Mucosa of descending colon (tissue), 3 donors: ENCODE measurements at regions not wholly inside any gene's neighbourhood (a gene's known extent, or its start where the extent isn't known, plus 50 kb on each side); places are given as distances from the start of the nearest gene placed in this dataset.
A peak's percentile ranks its signal among the peaks of the same experiment; 100 is the strongest.

Source experiments
- ATAC-seq: fragments of 200-7000 bp; cut with Tn5 transposase; one replicate; pipeline ENCODE4 v1.9.1; 2020; ENCODE audit warnings: mild to moderate bottlenecking, moderate library complexity
- DNase-seq, 3 donors: peaks; one replicate each; pipeline ENCODE4 v3.0.0-alpha.2; 2020
- H3K36me3 ChIP-seq: fragments of 200-600 bp; one replicate; pipeline ENCODE4 v1.8.0; 2021; ENCODE audit warnings: low read depth, mild to moderate bottlenecking
- H3K4me1 ChIP-seq: fragments of 200-600 bp; one replicate; pipeline ENCODE4 v1.8.0; 2021; ENCODE audit warnings: low read depth, mild to moderate bottlenecking
- H3K4me3 ChIP-seq: fragments of 200-600 bp; one replicate; pipeline ENCODE4 v1.8.0; 2021; ENCODE audit warnings: mild to moderate bottlenecking
- H3K9me3 ChIP-seq: fragments of 200-600 bp; one replicate; pipeline ENCODE4 v1.8.0; 2021; ENCODE audit warnings: mild to moderate bottlenecking
- intact Hi-C, 2 donors: fragments of 100-400 bp; cut with DNase I in 1 of 2; cut with micrococcal nuclease in 1 of 2; formaldehyde crosslinking; loops; one replicate each; pipeline versions ENCODE4 v1.11.0 to v1.11.1; 2022; cut with DNase I, micrococcal nuclease
- TF ChIP-seq, protein P1 (sequence below): fragments of 200-600 bp; IDR thresholded peaks from one replicate; pipeline ENCODE4 v1.8.0; 2022; ENCODE audit warnings: antibody characterized with exemption, mild to moderate bottlenecking
- donor health status: DM: no; HTN: no; CAD: no; lungs with moderate emphysema.
- donor health status: DM: no; HTN: no; CAD: no.
- donor health status: DM: no; HTN: yes; CAD: no.

DNA sequence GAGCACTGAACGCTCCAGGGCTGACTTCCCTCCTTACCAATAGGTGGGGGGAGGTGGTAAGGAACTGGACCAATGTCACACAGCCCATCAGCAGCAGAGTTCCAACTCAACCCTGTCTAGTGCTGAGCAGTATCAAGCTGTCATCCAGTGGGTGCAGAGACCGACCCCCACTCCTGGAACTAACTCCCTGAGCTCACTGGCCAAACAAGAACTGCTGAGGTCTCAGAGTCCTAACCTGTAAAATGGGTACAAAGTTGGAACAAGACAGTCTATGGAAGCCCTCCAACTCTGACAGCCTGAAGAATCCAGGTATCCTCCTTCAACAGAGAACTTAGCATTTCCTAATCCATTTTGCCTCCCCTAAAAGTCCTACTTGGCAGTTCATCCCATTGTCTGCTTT is 91.1 kb upstream of the CLMN start:
- ATAC-seq: no peak
- no peak overlapping the region for H3K4me3 ChIP-seq
- H3K9me3 ChIP-seq: no peaks in the 10 kb centered on the region
- TF ChIP-seq, protein P1, sequence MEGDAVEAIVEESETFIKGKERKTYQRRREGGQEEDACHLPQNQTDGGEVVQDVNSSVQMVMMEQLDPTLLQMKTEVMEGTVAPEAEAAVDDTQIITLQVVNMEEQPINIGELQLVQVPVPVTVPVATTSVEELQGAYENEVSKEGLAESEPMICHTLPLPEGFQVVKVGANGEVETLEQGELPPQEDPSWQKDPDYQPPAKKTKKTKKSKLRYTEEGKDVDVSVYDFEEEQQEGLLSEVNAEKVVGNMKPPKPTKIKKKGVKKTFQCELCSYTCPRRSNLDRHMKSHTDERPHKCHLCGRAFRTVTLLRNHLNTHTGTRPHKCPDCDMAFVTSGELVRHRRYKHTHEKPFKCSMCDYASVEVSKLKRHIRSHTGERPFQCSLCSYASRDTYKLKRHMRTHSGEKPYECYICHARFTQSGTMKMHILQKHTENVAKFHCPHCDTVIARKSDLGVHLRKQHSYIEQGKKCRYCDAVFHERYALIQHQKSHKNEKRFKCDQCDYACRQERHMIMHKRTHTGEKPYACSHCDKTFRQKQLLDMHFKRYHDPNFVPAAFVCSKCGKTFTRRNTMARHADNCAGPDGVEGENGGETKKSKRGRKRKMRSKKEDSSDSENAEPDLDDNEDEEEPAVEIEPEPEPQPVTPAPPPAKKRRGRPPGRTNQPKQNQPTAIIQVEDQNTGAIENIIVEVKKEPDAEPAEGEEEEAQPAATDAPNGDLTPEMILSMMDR: no peak
- peaks cover 5% of the 10 kb centered on the region for H3K4me1 ChIP-seq
- no peaks in the 10 kb centered on the region for H3K36me3 ChIP-seq
- DNase-seq: no peak
- intact Hi-C loops: no loop called here

DNA sequence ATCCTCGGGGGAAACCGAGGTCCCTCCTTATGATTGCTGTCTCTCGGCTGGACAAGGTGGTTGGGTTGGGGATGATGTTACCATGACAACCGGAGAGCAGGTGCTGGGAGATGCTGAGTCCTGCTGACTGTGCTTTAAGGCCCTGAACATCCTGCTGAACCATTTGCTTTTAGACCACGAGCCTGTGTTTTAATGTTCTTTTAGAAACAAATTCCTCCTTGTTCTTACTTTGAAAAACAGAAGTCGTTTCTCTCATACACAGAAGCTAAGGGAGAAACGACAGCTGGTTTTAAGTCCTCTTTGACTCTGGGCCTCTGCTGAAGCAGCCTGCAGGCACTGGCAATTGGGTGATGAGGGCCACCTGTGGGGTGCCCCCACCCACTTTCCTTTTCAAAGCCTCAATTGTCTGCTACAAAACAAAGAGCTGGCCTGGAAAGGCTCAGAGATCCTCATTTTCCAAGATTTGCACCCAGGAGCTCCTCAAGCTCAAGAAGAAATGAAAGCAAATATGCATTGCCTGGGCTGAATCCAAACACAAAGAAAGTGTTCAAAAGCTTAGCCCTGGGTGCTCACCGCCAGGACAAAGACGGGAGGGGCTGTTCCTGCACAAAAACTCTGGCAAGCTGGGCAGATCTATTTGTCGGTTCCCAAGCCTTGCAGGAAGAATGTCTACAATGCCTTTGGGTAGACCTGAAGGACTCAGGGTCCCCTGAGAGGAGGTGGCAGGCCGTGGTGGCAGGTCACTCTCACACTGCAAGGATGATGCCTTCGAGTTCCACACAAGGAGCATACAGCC is 90.0 kb upstream of the CLMN start:
- TF ChIP-seq, protein P1: no peak
- ATAC-seq (no peak), DNase-seq (no peak)
- intact Hi-C loops: no loop called here
- H3K36me3 ChIP-seq: no peaks in the 10 kb centered on the region
- H3K9me3 ChIP-seq: no peaks in the 10 kb centered on the region
- H3K4me1 ChIP-seq: peaks cover 5% of the 10 kb centered on the region
- H3K4me3 ChIP-seq: no peak overlapping the region

DNA sequence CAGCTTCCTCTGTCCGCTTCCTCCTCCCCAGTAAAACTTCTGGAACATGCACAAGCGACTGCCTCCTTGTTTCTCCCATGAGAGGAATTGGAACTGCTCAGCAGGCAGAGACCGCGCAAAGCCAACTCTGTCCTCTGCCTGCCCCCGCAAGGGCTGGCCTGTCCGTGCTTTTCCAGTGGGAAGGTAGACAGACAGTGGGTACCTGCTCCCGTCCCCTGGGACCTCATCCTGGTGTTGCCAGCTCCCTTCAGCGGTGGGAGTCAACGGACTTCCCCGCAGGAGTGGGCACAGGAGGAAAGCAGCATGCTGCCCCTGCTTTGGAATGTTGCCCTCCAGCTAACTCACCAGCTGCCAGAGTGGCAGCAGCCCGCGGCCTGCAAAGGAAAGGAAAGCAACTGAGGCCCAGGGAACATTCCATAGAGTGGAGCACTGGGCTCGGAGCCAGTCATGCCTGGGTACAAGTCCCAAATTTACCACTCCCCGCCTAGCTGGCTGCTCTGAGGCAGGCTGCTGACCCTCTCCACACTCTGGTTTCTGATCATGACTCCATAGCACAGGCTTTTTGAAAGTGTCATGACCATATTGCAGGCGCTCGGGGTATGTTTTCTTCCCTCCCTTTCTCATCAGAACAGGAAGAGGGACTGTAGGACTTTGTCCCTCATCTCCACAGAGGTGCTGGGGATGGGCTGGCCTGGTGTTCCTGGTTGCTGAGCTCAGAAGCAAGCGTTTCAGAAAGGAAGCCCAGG is 89.2 kb upstream of the CLMN start:
- no peaks in the 10 kb centered on the region for H3K36me3 ChIP-seq
- intact Hi-C loops: no loop called here
- TF ChIP-seq, protein P1: no peak
- ATAC-seq (peak; percentile 75), DNase-seq (peak in 2 of 3 donors; percentile 27 to 43)
- H3K4me1 ChIP-seq: peaks cover 5% of the 10 kb centered on the region
- no peaks in the 10 kb centered on the region for H3K9me3 ChIP-seq
- no peak overlapping the region for H3K4me3 ChIP-seq

DNA sequence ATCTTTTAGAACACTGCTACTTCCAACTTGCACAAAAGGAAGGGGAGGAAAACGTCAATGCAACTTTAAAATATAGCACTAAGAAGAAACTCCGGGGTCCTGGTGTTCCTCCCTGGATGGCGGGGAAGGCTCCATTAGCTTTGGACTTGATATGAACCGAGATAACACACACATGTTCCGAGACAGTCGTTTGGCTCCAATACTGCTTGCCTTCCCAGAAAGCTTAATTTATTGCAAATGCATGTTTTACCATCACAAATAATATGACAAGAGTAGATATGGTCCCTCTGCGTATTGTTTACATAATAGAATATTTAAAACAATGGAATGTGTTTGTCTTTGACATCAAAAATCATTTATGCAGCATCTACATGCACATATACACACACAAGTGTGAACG is 87.6 kb upstream of the CLMN start:
- Histone ChIP-seq H3K36me3 (no peaks in the 10 kb centered on the region), H3K4me3 (no peak overlapping the region), H3K9me3 (no peaks in the 10 kb centered on the region), H3K4me1 (peaks cover 5% of the 10 kb centered on the region)
- TF ChIP-seq, protein P1: no peak
- intact Hi-C loops: no loop called here
- ATAC-seq: no peak
- DNase-seq: no peak

DNA sequence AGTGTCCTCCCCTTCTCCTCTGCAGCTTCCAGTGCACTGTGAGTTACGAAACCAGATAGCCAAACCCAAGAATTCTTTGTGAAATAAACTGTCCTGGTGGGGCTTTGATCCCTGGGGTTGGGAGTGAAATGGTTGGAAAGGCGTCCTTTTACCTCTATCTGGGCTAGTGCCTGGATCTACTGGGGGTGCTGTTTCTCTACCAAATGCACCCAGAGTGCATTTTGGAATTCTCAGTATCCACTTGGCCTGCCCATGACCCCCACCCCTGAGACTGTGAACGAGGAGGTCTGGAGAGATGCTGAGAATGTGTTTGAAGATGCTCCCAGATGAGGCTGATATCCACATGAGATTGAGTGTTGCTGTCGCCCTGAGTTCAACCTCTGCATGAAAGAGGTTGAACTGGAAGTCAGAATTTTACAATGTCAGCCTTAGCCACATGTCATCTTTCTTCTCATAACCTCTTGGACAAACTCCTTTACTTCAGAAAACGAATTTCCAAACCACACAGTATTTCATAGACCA is 87.1 kb upstream of the CLMN start:
- Histone ChIP-seq H3K36me3 (no peaks in the 10 kb centered on the region), H3K4me1 (peaks cover 5% of the 10 kb centered on the region), H3K4me3 (no peak overlapping the region), H3K9me3 (no peaks in the 10 kb centered on the region)
- ATAC-seq: no peak
- intact Hi-C loops: no loop called here
- DNase-seq: no peak
- TF ChIP-seq, protein P1: no peak
